Cardiac fibroblast (primary cell): ENCODE measurements at regions not wholly inside any gene's neighbourhood (a gene's known extent, or its start where the extent isn't known, plus 50 kb on each side); places are given as distances from the start of the nearest gene placed in this dataset.

Source experiments
- DNase-seq, 2 donors: peaks; one replicate each; pipeline versions ENCODE4 v3.0.0 to v3.0.0-alpha.2; 2010; ENCODE audit warnings: low read depth in 2 of 2
- H3K4me3 ChIP-seq, 2 donors: replicated peaks in 1 of 2; 1 replicate in 1 of 2; 2 replicates in 1 of 2; pipeline ENCODE4 v1.5.1; 2011; ENCODE audit warnings: low read depth in 2 of 2, low read length in 2 of 2, mild to moderate bottlenecking in 2 of 2, moderate library complexity in 1 of 2
- CTCF ChIP-seq: IDR thresholded peaks from one replicate; pipeline ENCODE4 v1.5.1; 2011; ENCODE audit warnings: low read depth, mild to moderate bottlenecking, low read length, inconsistent platforms

GRCh38 chr22:48443680-48444079, 1384.0 kb downstream of the BRD1 start:
- H3K4me3 ChIP-seq: no peak overlapping the region
- TF ChIP-seq CTCF: no peak
- no peak for DNase-seq

GRCh38 chr22:48442663-48443062, 1385.0 kb downstream of the BRD1 start:
- no peak for TF ChIP-seq CTCF
- no peak overlapping the region for H3K4me3 ChIP-seq
- DNase-seq: no peak

- no peak for TF ChIP-seq CTCF
- DNase-seq: no peak
- no peak overlapping the region for H3K4me3 ChIP-seq
Measured at GRCh38 chr22:48441553-48441850, 1386.2 kb downstream of the BRD1 start.

- no peak overlapping the region for H3K4me3 ChIP-seq
- no peak for DNase-seq
- no peak for TF ChIP-seq CTCF
Measured at GRCh38 chr22:48440673-48441552, 1386.8 kb downstream of the BRD1 start.

- TF ChIP-seq CTCF: no peak
- H3K4me3 ChIP-seq: no peak overlapping the region
- DNase-seq: no peak
Measured at GRCh38 chr22:48440176-48440575, 1387.5 kb downstream of the BRD1 start.

- DNase-seq: no peak
- no peak for TF ChIP-seq CTCF
- H3K4me3 ChIP-seq: no peak overlapping the region
Measured at GRCh38 chr22:48439560-48440135, 1388.0 kb downstream of the BRD1 start.
